BJ (cell line): ENCODE measurements at regions not wholly inside any gene's neighbourhood (a gene's known extent, or its start where the extent isn't known, plus 50 kb on each side); places are given as distances from the start of the nearest gene placed in this dataset.
"Not testable (repeated sequence)": the region's sequence is repeated elsewhere in the genome, so short reads cannot be mapped to it uniquely, and the experiment has no call there.

Experiments used
- CTCF ChIA-PET: fragments of 350-600 bp; formaldehyde crosslinking; extraction: SDS; loops from one replicate; lab custom pipeline; 2021; ENCODE audit warnings: antibody characterized with exemption, inconsistent platforms; lab: Yijun Ruan, JAX
- POLR2A ChIA-PET: fragments of 300-600 bp; sonication (Branson Sonifier 250); formaldehyde crosslinking; extraction: SDS; loops from one replicate; lab custom pipeline; 2021; ENCODE audit warnings: antibody characterized with exemption; lab: Charles Lee
- DNase-seq: peaks from one replicate; pipeline ENCODE4 v3.0.0-alpha.2; 2011; ENCODE audit warnings: low read depth
- H3K27me3 ChIP-seq: 2 replicates; pipeline ENCODE4 v1.6.0; 2011; ENCODE audit warnings: low read length; ENCODE audit not compliant: control insufficient read depth, insufficient read depth
- H3K36me3 ChIP-seq: 2 replicates; pipeline ENCODE4 v1.5.1; 2011; ENCODE audit warnings: low read length; ENCODE audit not compliant: control insufficient read depth, insufficient read depth
- H3K4me3 ChIP-seq: 2 replicates; pipeline ENCODE4 v1.5.1; 2011; ENCODE audit warnings: low read depth, mild to moderate bottlenecking, control low read depth, low read length
- TF ChIP-seq, protein P1 (sequence below): IDR thresholded peaks from 2 replicates; pipeline ENCODE4 v1.5.1; 2011; ENCODE audit warnings: low read depth, mild to moderate bottlenecking, control low read depth, inconsistent platforms, low read length, moderate library complexity; ENCODE audit not compliant: insufficient read depth

DNA sequence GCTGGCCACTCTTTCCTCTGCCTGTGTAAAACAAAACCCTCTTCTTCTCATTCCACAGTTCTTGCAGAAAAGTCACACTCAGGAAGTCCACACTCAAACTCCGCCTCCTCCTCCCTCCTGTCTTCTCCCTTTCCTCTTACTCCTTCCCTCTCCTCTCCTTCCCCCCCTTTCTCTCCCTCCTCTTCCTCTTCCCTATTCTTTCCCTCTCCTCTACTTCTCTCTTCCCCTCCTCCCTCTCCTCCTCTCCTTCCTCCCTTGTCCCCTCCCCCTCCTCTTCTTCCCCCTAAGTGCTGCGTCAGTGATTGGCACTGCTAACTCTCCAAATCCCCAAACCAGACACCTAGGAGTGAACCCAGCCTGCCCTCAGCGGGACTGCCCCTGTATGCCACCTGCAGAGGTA is 67.0 kb downstream of the ZNF467 start:
- TF ChIP-seq, protein P1, sequence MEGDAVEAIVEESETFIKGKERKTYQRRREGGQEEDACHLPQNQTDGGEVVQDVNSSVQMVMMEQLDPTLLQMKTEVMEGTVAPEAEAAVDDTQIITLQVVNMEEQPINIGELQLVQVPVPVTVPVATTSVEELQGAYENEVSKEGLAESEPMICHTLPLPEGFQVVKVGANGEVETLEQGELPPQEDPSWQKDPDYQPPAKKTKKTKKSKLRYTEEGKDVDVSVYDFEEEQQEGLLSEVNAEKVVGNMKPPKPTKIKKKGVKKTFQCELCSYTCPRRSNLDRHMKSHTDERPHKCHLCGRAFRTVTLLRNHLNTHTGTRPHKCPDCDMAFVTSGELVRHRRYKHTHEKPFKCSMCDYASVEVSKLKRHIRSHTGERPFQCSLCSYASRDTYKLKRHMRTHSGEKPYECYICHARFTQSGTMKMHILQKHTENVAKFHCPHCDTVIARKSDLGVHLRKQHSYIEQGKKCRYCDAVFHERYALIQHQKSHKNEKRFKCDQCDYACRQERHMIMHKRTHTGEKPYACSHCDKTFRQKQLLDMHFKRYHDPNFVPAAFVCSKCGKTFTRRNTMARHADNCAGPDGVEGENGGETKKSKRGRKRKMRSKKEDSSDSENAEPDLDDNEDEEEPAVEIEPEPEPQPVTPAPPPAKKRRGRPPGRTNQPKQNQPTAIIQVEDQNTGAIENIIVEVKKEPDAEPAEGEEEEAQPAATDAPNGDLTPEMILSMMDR: no peak
- DNase-seq: no peak
- H3K36me3 ChIP-seq: no peaks in the 10 kb centered on the region
- H3K4me3 ChIP-seq: no peak overlapping the region
- CTCF ChIA-PET: no interaction called here
- POLR2A ChIA-PET: no interaction called here
- H3K27me3 ChIP-seq: no peaks in the 10 kb centered on the region

DNA sequence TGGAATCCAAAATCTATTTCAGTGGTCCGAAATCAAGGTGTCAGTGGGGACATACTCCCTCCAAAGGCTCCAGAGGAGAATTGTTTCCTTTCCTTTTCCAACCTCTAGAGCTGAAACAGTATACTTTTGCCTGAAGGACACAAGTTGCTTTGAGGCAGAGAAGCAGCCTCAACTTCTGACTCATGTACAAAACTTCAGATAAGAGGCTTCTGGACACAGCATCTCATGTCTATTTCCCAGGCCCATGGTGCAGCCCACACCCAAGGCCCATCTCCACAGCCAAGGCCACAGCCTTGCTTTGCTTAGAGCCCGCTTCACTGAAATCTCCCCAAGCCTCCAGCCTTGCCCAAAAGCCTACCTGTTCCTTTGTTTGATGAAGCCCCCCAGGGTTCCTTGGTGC is 68.9 kb downstream of the ZNF467 start:
- Histone ChIP-seq H3K36me3 (no peaks in the 10 kb centered on the region), H3K27me3 (no peaks in the 10 kb centered on the region), H3K4me3 (no peak overlapping the region)
- POLR2A ChIA-PET: no interaction called here
- CTCF ChIA-PET: interaction anchor here (0.6 to 1.8 kb wide), 10 partner anchors 8 to 82 kb away, joined by 3 to 8 read pairs (median 4); no protein-coding TSS in a partner anchor
- no peak for DNase-seq
- TF ChIP-seq, protein P1: no peak

DNA sequence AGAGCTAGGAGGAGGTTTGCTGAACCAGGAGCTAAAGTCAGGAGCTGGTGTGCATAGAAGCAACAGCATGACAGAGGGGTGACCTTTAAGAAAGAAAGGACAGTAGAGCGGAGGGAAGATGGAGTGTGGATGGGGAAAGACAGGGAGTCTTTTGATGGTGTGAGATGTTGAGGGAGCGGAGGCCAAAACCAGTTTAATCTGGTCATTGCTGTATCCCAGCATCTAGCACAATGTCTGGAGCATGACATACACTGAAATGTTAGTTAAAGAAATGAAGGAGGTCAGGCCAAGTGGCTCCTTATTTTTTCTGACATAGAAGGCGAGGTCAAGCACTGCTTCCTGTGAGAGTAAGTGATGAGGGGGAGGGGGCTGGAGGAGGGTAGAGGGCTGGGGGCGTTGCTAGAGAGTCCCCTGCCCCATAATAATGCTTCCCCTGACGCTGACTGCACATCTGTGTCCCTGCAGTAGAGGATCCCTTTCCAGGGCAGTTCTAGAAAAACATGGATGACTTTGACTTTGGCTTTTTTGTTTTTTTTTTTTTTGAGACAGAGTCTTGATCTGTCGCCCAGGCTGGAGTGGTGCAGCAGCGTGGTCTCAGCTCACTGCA is 70.2 kb downstream of the ZNF467 start:
- Histone ChIP-seq H3K27me3 (no peaks in the 10 kb centered on the region), H3K4me3 (no peak overlapping the region), H3K36me3 (no peaks in the 10 kb centered on the region)
- DNase-seq: no peak
- CTCF ChIA-PET: interaction anchor here (0.6 to 1.8 kb wide), 3 partner anchors 17 to 41 kb away, joined by 3 to 8 read pairs (median 5); no protein-coding TSS in a partner anchor
- POLR2A ChIA-PET: no interaction called here
- TF ChIP-seq, protein P1: no peak

DNA sequence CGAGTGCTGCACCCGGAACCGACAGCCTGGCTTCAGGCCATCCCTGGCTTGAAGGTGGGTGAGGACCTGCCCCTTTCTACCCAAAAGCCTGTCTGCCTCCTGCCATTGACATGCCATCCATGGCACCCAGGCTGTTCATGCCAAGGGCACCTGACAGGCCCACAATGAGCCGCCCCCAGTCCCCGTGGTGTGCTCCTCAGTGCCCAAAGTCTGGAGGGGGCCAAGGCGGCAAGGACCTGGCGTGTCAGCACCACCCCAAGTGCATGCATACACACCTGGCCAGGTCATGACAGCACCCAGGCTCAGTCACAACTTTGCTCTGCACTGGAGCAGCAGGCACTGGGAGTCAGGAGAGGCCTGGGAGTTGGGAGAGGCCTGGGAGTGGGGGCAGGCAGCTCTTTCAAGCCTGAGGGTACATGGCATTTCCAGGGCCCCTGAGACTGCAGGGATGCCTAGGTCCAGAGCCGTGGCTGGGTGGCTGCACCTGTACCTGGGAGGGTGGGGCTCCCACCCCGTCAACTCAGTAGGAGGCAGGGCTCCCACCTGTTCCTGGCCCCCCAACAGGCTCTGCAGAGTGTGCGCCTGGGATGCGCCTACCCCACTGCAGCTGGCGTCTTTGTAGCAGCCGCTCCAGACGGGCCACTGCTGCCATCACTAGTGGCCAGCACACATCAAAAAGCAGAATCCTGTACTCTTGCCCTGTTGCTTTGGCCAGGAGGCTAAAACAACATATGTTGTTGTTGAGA is 71.7 kb downstream of the ZNF467 start:
- ChIA-PET CTCF (no interaction called here), POLR2A (no interaction called here)
- TF ChIP-seq, protein P1: no peak
- Histone ChIP-seq H3K27me3 (no peaks in the 10 kb centered on the region), H3K4me3 (no peak overlapping the region), H3K36me3 (no peaks in the 10 kb centered on the region)
- no peak for DNase-seq

DNA sequence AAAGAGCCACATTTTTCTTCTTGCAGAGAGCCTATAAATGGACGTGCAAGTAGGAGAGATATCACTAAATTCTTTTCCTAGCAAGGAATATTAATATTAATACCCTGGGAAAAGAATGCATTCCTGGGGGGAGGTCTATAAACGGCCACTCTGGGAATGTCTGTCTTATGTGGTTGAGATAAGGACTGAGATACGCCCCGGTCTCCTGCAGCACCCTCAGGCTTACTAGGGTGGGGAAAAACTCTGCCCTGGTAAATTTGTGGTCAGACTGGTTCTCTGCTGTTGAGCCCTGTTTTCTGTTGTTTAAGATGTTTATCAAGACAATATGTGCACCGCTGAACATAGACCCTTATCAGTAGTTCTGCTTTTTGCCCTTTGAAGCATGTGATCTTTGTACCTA is 75.6 kb downstream of the ZNF467 start:
- DNase-seq, POLR2A ChIA-PET, H3K27me3 ChIP-seq, CTCF ChIA-PET, H3K4me3 ChIP-seq, H3K36me3 ChIP-seq: not testable (repeated sequence)
